Stimulated activated CD4-positive, alpha-beta T cell treated with anti-CD3 and anti-CD28 coated beads, Interleukin-15, amount 100 ng/mL, for 48 hours (primary cell): ENCODE measurements at regions not wholly inside any gene's neighbourhood (a gene's known extent, or its start where the extent isn't known, plus 50 kb on each side); places are given as distances from the start of the nearest gene placed in this dataset.

ENCODE experiments used
- DNase-seq, 2 donors: peaks; one replicate each; pipeline ENCODE4 v3.0.0-alpha.2; 2020; ENCODE audit warnings: low read depth in 2 of 2

DNA sequence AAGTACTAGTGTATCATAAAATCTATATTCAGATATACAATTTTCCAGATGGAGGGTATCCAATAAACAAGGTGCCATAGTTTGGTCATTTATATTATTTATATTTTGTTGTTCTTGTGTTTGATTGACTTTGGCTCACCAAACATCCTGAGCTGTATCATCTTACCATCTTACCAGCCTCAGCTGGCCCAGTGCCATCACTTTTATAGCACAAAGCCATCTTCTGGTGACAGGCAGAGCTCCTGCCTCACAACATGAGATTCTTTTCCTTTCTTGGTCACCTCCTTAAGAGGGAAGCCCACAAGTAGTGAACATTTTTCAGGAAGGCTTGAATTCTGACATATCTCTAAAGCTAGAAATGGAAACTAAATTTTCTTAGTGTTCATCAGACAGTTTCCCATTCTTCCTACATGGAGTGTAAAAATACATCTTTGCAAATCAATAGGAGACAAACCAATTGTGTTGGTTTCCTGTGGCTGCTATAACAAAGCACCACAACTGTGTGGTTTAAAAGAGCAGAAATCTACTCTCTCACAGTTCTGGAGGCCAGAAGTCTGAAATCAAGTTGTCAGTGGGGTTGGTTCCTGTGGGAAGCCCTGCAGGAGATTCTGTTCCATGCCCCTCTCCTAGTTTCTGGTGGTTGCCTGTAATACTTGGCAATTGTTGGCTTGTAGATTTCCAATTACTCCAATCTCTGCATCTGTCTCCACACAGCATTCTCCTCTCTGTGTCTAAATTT, 341.8 kb downstream of the MAN2A1 start:
- no peak for DNase-seq

DNA sequence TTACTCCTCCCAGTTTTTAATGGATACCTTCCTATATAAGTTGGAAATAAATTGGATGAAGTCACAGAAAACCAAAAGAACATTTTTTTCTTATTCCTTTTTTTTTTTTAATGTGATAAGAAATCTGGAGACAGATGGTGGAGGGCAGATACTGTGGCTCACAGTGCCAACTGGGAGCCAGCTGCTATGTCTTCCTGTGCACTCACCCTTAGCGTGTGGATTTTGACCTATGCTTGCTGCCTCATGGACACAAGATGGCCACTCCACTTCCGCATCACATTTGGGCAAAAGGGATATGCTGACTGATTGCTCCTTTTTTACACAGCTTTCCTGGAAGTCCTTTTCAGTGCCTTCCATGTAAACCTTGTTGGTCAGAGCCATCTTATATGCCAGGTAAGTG, 342.6 kb downstream of the MAN2A1 start:
- no peak for DNase-seq

DNA sequence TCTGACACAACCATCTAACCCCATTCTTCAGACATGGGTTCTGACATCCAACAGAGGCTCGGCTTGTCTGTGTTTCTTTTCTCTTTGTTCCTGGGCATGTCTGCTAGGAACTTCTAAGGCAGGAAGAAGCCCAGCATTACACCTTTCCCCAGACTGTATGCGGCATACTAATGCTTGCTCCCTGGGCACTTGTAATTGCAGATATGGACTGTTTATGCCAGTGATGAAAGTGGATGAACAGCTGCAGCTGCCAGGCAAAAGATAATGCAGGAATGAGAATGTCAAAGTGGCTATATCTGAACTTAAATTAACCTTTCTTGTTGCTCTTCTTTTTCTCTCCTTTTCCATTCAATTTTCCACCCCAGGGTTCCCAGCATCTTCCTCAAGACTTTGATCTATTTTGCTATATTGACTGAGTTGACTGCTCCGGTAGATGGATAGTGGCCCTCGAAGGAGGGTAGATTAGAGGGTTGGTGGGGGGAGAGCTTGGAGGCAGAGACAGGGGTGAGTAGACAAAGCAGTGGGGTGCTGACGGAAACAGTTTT, 344.4 kb downstream of the MAN2A1 start:
- DNase-seq, result no peak

DNA sequence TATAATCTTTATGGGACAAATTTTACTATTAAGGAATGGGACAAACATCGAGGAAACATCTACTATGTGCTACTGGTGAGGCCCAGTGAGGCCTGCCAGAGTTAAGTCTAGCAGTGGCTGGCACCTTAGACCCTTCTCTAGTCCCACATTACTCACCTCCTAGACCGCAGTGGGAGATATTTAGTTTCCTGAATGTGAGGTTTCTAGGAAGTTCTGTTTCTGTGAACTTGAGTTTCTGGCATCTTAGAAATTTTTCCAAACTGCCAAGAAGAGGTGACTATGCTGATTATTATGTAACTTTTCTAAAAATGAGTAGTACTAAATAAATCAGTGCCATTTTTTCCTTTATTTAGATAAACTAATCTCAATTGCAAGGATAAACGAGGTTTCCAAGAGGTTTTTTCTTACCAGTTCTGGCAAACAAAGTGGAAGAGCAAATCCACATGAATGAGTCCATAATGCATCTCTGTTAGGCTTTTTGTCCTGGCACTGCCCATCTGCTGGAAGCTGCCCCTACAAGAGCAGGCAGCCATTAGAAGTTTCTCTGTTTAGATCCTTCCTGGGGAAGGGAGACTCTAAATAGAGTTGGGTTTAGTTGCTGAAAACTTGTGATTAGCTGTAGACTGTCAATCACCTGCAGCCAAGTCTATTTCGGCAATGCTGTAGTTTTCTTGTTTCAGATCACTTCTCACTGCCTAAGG, 348.7 kb downstream of the MAN2A1 start:
- no peak for DNase-seq

DNA sequence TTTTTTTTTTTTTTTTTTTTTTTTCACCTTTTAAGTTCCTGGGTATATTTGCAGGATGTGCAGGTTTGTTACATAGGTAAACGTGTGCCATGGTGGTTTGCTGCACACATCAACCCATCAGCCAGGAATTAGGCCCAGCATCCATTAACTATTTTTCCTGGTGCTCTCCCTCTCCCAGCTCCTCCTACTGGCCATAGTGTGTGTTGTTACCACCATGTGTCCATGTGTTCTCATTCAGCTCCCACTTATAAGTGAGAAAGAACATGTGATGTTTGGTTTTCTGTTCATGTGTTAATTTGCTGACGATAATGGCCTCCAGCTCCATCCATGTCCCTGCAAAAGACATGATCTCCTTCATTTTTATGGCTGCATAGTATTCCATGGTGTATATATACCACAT, 350.5 kb downstream of the MAN2A1 start:
- no peak for DNase-seq

DNA sequence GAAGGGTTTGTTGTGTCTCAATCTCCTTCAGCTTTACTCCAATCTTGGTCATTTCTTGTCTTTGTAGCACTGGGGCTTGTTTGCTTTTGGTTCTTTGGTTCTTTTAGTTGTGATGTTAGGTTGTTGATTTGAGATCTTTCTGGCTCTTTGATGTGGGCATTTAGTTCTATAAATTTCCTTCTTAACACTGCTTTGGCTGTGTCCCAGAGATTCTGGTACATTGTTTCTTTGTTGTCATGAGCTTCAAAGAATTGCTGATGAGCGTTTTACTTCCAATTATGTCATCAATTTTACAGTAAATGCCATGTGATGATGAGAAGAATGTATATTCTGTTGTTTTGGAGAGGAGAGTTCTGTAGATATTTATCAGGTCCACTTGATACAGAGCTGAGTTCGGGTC, 353.3 kb downstream of the MAN2A1 start:
- DNase-seq, result no peak

DNA sequence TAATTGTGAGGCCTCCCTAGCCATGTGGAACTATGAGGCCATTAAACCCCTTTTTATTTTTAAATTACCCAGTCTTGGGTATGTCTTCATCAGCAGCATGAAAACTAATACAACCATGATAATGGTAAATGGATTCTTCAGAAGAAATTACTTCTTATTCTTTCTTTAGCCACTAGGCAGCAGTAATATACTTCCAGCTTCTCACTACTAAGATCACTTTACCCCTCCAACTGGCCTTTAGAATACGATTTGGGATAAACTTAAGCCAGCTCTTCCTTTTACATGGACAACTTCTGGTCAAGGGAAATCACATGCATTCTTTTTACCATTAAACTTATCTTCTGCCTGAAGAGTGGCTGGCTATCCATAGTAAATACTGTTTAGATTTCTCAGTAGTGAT, 355.4 kb downstream of the MAN2A1 start:
- no peak for DNase-seq

DNA sequence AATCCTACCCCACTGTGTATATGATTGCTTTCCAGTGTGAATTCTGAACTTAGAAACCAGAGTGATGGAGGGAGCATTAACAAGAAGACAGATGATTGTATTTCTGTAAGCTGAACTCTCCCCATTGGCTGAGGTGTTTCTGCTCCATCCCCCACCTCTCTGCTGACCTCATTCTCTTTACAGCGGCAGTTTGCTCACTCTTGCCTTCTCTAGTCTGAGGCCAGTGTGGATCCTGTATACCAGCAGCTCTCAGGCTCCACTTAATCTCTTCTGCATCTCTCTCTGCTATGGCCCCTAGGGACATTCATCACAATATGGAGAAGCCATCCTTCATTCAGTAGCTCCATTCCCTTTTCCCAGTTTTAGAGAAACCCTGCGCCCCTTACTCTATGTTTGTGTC, 358.8 kb downstream of the MAN2A1 start:
- no peak for DNase-seq

DNA sequence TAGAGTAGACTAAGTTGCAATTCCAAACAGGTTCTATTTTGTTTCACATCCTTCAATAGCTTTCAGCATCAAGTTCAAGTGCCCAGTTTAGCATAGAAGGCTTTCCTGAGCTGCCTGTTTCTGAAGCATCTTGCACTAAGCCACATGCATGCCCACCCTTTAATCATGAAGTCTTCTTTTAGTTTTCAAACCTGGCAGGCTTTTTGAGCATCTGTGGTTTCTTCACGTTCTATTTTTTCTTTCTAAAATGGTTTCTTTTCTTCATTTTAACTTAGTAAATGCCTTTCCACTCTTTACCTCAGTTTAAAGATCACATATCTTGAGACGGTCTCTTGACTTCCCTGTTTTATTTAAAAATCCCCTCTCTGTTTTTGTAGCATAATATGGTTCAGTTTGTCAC, 360.1 kb downstream of the MAN2A1 start:
- DNase-seq, result no peak

DNA sequence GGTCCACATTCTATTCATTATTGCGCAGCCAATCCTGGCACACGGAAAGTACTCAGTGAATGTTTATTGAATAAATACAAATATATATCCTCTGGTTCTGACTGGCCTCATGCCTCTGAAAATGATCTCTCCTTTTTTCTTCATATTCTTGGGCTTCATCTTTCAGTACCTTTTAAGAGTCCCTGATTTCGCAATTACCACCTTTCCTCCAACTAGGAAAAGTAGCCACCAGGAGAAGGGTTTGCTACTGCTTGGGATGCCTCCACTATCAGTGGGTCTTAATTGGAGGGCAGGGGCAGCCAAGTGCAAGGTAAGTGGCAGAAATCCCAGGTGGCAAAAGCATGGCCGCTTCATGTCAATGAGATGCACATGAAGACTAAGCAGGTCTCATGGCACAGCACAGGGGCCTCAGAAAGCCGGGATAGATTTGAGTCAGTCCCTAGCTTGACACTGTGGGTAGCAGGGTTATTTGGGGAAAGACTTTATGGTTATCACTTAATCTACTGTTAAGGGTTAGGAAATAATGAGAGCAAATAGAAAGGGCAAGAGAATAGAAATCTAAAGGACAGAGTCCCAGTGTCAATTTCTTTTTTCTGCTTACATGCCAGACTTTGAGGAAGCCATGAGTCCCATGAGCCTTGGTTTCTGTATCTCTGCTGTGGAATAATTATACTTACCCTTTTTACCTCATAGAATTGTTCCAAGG, 361.1 kb downstream of the MAN2A1 start:
- DNase-seq, result no peak

DNA sequence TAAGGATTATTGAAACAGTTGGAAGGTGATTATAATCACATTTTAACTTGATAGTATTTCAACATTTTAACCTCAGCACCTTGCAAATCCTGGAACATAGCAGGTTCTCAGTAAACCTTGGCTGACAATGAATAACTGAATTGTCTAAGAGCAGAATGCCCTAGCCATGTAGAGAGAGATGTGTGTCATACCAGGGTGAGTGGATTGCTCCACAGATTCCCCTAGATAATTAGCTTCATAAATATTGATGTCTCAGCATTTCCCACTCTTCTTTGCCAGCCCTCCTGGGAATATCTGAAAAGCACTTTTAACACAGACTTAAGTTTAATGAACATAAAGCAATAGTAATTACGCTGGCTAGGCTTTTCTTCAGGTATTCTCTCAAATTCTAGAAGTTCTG, 363.5 kb downstream of the MAN2A1 start:
- no peak for DNase-seq

DNA sequence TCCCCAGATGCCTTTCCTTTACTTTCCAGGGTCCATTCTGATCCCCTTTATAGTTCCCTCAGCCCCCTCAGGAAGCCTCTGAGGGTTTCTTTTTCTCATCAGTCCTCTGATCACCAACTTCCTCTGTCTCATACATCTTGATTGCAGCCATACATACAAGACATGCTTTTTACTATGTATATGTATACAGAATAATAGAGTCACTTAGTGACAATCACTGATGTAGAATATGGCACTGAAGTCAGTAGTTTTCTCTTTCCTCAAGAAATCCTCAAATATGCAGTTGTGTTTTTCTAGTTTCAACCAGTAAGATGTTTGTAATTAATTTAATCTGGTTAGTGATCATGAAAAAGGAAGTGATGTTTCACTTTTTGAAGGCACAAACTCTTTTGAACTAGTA, 364.1 kb downstream of the MAN2A1 start:
- no peak for DNase-seq

DNA sequence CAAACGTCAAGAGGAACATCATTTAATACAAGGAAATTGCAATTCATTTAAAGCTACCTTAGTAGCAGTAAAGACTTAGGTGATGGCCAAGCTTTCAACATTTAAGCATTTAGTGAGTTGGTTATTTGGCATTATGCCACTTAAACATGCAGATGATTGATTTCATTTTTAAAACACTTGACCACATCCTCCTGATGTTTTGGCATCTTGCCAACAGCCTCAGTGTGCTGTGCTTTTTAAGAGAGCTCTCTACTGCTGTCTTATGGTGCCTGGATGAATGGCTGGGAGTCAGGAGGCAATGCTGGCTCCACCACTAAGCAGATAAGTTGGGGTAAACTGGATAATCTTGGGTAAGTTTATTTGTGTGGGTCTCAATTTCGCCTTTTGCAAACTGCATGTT, 364.5 kb downstream of the MAN2A1 start:
- peak; percentile 57 to 60 for DNase-seq

DNA sequence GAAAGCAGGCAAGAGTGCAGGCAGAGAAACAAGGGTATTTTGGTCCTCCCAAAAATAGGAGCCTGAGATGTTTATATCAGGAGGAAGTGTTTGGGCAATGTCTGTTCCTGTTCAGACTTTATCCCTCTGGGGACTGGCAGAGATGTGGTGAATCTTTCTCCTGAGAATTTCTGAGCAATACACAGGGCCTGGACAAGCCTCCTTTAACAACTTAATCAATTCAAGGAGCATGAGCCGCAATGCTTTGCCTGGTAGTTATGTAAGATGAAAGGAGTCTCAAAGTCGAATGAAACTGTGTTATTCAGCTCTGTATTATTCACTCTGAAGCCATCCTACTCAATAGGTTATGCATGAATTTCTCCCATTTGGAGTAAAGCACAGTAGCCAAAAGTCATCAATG, 365.6 kb downstream of the MAN2A1 start:
- no peak for DNase-seq

DNA sequence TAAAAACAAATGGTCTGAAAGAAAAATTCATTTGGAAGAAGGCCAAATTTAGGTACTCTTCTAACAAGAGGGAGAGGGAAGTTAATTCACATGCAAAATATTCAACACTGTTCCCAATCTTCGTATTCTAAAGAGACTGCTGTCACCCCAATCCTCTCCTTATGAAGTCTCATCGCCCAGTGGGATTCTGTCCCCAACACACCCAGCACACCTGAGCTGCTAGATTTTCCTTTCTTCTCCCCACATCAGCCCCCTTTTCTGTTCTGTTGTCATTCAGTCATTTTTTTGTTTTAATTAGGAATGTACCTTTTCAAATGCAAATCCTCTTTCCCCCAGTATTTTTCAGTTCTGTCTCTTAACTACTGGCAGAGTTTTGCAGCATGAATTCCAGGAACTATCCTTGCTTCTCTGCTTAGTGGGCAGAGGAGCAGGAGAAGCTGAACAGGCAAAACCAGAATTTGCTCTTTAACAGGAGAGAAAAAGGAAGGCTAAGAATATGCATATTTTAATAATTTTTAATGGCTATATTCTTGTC, 366.9 kb downstream of the MAN2A1 start:
- DNase-seq, result no peak

DNA sequence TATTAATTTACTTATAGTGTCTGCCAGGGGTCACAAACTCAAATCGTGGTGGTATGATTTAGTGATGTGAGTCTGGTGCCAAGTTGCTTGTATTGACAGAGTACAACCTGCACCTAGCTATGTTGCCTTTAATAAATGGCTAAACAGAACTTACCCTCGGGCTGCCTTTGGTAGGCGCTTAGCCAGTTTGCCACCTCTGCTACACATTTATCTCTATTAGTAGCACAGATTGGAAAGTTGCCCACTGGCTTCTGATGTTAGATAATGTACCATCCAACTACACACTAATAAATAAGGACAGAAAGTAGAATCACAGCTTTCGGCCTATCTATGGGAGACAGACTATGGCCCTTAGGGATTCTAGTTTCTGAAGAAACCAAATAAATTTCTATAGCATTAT, 368.4 kb downstream of the MAN2A1 start:
- DNase-seq, result no peak

DNA sequence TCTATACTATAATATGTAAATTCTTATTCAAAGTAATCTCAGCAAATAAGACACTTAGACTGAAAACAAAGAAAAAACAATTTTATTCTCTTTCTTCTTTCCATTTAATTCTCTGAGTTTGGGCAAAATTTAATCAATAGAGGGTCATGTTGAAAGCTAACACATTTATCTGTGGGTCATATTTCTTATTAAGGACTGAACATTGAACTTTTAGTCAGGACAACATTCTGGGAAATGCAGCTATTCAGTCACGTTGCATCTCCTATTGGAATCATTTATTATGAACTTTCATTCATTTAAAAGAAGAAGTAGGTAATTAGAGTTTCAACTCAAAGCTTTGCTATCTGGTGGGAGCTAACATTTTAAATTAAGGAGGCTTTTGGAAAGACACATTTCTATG, 372.5 kb downstream of the MAN2A1 start:
- no peak for DNase-seq

DNA sequence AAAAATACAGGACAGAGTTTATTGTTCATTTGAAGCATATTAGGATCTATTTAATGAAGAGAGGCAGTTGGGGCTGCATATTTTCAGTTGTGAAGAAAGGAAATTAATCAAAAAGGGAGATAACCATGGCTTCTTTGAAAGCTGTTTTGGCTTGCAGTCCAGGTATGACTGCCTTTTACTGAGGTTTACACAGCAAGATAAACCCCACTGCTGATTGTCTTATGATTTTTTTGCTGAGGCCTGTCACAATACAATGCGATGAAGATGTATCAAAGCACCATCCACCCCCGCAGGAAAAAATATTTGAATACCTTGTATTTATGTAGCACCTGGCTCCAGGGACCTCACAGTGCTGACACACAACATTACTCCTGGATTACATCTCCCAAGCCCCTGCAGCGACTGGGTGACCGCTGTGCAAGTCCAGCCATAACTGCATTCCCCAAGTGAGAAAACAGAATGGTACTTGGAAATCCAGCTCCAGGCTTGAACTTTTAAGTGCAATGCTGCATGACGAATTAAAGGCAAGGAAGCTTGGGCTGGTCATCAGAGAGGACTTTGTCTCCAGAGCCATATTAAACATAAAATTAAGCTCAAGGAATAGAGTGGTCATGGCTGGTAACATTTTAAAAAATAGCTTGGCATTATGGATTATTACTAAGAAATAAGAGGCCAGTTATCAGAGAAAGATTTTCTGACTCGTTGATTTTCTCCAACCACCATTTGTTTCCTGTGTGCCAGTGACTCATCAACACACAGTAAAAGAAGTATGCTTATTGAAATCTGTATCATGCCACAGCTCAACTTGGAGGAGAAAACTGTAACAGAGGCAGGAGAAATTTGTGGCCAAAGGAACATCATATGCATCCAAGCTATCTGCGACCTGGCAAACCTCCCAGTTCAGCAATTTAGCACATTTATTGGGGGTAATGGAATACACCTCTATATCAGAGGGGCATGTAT, 374.2 kb downstream of the MAN2A1 start:
- DNase-seq, result no peak

DNA sequence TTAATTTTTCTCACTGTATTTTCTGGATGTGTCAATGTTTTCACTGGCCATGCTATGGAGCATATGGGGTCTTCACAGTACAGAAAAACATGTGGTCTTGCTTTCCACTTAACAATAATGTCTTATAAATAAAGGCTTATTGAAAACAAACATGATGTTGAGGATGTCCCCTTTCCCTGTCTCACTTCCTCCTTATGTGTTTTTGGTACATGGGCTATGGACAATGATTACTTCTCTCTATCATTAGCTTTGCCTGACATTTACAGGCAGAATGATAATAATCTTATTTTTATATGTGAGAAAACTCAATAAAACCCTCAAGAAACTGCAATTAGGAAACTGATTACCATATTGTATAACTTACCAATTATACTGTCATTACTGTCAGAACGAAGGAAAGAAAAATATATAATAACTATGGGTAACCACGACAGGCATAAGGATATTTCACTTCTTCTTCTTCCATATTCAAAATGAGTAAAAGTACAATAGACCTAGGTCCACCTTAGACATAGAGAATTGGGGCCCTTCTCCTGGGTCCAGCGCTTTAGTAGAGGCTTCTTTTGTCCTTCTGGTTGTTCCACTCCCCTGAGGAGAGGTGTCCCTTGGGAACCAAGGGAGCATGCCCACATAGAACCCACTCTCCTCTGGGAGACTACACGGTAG, 375.0 kb downstream of the MAN2A1 start:
- DNase-seq, result no peak

DNA sequence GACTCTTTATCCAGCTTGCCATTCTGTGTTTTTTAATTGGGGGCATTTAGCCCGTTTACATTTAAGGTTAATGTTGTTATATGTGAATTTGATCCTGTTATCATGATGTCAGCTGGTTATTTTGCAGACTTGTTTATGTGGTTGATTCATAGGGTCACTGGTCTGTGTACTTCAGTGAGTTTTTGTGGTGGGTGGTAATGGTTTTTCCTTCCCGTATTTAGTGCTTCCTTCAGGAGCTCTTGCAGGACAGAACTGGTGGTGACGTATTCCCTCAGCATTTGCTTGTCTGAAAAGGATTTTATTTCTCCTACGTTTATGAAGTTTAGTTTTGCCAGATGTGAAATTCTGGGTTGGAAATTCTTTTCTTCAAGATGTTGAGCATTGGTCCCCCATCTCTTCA, 381.1 kb downstream of the MAN2A1 start:
- no peak for DNase-seq

DNA sequence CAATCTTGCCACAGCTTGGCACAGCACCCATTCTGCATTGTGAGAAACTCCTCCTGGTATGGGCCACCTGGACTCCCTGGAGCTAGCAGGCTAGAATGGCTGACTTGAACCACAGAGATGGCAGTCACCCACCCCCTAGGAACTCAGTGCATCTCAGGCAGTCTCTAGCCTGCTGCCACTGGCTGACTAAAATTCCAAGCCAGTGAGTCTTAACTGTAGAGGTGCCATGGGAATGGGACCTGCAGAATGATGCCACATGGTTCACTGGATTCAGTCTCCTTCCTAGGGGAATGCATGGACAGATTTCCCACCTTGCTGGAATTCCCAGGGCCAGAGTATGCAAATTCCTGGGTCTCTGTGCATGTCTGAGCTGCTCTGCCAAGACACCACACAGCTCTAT, 382.9 kb downstream of the MAN2A1 start:
- no peak for DNase-seq
